ENCODE measurements at regions not wholly inside any gene's neighbourhood (a gene's known extent, or its start where the extent isn't known, plus 50 kb on each side); places are given as distances from the start of the nearest gene placed in this dataset.

DNA sequence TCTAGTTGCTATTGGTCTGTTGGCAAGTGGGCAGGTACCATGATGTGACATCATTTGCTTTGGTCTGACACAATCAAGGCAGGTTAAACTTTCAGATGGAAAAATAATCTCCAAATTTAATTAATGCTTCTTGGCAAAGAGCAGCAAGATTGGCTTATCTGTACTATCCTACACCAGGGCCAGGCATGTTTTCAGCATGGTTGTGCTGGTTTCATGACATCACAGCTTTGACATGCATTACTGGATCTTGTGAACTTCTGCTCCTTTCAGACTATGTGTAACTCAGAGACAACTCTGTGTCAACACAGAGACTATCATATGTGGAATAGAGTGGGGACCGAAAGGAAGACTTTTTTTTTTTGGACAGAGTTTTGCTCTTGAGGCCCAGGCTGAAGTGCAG lies 520.5 kb downstream of the TDRD15 start:
- TF ChIP-seq EZH2 (IDR thresholded peaks at IDR 0.05; ENCODE audit: borderline replicate concordance, low read depth, low read length, severe bottlenecking), result no peak
- TF ChIP-seq, protein P1, sequence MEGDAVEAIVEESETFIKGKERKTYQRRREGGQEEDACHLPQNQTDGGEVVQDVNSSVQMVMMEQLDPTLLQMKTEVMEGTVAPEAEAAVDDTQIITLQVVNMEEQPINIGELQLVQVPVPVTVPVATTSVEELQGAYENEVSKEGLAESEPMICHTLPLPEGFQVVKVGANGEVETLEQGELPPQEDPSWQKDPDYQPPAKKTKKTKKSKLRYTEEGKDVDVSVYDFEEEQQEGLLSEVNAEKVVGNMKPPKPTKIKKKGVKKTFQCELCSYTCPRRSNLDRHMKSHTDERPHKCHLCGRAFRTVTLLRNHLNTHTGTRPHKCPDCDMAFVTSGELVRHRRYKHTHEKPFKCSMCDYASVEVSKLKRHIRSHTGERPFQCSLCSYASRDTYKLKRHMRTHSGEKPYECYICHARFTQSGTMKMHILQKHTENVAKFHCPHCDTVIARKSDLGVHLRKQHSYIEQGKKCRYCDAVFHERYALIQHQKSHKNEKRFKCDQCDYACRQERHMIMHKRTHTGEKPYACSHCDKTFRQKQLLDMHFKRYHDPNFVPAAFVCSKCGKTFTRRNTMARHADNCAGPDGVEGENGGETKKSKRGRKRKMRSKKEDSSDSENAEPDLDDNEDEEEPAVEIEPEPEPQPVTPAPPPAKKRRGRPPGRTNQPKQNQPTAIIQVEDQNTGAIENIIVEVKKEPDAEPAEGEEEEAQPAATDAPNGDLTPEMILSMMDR (IDR thresholded peaks at IDR 0.05; ENCODE audit: borderline replicate concordance, extremely low read depth, low read length, poor library complexity, severe bottlenecking), result no peak

Data from DND-41 (cell line).